Endothelial cell (in vitro differentiated cells): ENCODE measurements at regions not wholly inside any gene's neighbourhood (a gene's known extent, or its start where the extent isn't known, plus 50 kb on each side); places are given as distances from the start of the nearest gene placed in this dataset.

Experiments used
- DNase-seq: peaks from one replicate; pipeline ENCODE4 v3.0.0; 2021; ENCODE audit warnings: low spot score
- H3K27ac Mint-ChIP-seq: one replicate; pipeline ENCODE4 v1.8.0; 2021; ENCODE audit warnings: mixed read lengths, inconsistent platforms; ENCODE audit not compliant: unreplicated experiment
- H3K27me3 Mint-ChIP-seq: one replicate; pipeline ENCODE4 v1.8.0; 2021; ENCODE audit warnings: mild to moderate bottlenecking, moderate library complexity, mixed read lengths, inconsistent platforms; ENCODE audit not compliant: unreplicated experiment
- H3K36me3 Mint-ChIP-seq: one replicate; pipeline ENCODE4 v1.8.0; 2021; ENCODE audit warnings: mild to moderate bottlenecking, low read depth, mixed read lengths, inconsistent platforms; ENCODE audit not compliant: unreplicated experiment
- H3K4me1 Mint-ChIP-seq: one replicate; pipeline ENCODE4 v1.8.0; 2021; ENCODE audit warnings: mild to moderate bottlenecking, mixed read lengths, inconsistent platforms; ENCODE audit not compliant: unreplicated experiment
- H3K4me3 Mint-ChIP-seq: one replicate; pipeline ENCODE4 v1.8.0; 2021; ENCODE audit warnings: mild to moderate bottlenecking, mixed read lengths, inconsistent platforms; ENCODE audit not compliant: unreplicated experiment
- H3K9me3 Mint-ChIP-seq: one replicate; pipeline ENCODE4 v1.8.0; 2021; ENCODE audit warnings: mixed read lengths, inconsistent platforms; ENCODE audit not compliant: unreplicated experiment
- CTCF ChIP-seq: fragments of 200-600 bp; sonication (generic); IDR thresholded peaks from one replicate; pipeline ENCODE4 v1.5.0; 2021; ENCODE audit warnings: antibody characterized with exemption; ENCODE audit not compliant: unreplicated experiment

- DNase-seq, result no peak
- no peaks in the 10 kb centered on the region for H3K36me3 Mint-ChIP-seq
- H3K27me3 Mint-ChIP-seq, result no peaks in the 10 kb centered on the region
- H3K4me3 Mint-ChIP-seq, result no peak overlapping the region
- H3K27ac Mint-ChIP-seq, result no peak overlapping the region
- TF ChIP-seq CTCF, result no peak
- H3K4me1 Mint-ChIP-seq, result peaks cover 5% of the 10 kb centered on the region
- no peaks in the 10 kb centered on the region for H3K9me3 Mint-ChIP-seq
These were observed 1016.2 kb downstream of the NLGN4Y start for GRCh38 chrY:15540516-15540915.

GRCh38 chrY:15546177-15546754, 1021.9 kb downstream of the NLGN4Y start:
- DNase-seq, result no peak
- no peak for TF ChIP-seq CTCF
- Mint-ChIP-seq H3K4me3 (no peak overlapping the region), H3K4me1 (no peaks in the 10 kb centered on the region), H3K27ac (no peak overlapping the region), H3K36me3 (no peaks in the 10 kb centered on the region), H3K9me3 (no peaks in the 10 kb centered on the region), H3K27me3 (no peaks in the 10 kb centered on the region)

- Mint-ChIP-seq H3K4me3 (no peak overlapping the region), H3K27me3 (no peaks in the 10 kb centered on the region), H3K9me3 (no peaks in the 10 kb centered on the region), H3K4me1 (no peaks in the 10 kb centered on the region), H3K36me3 (no peaks in the 10 kb centered on the region), H3K27ac (no peak overlapping the region)
- TF ChIP-seq CTCF, result no peak
- no peak for DNase-seq
These were observed 1027.7 kb downstream of the NLGN4Y start for GRCh38 chrY:15552074-15552473.

DNA sequence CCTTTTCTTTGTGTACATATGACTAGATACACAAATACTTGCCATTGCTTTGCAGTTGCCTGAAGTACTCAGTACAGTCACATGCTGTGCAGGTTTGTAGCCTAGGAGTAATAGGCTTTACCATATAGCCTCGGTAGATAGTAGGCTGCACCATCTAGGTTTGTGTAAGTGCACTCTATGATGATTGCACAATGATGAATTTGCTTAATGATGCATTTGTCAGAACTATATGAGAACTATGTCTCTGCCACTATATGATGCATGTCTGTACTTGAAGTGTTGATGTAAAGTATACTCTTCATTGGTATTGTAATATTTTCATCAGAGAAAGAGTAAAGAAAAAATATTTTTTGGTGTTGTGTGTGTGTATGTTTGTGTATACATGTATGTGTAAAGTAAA, 1030.7 kb downstream of the NLGN4Y start:
- DNase-seq, result no peak
- Mint-ChIP-seq H3K27ac (no peak overlapping the region), H3K9me3 (no peaks in the 10 kb centered on the region), H3K4me1 (no peaks in the 10 kb centered on the region), H3K27me3 (no peaks in the 10 kb centered on the region), H3K36me3 (no peaks in the 10 kb centered on the region), H3K4me3 (no peak overlapping the region)
- TF ChIP-seq CTCF, result no peak

DNA sequence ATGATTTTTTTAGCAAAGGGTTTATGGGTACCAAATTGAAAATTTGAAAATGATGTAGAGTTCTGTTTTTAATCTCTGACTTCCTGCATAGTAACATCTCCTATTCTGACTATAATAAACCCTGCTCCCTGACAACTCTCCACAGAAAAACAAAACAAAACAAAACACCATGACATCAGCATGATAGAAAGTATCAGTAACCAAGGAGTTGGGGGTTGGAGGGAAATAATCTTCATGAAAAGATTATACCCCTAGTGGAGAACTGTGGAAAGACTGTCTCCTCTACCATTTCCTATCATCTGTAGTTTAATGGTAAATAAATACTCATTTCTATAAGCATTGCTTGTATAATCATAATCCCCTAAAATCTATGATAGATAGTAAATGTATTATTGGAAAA, 1034.8 kb downstream of the NLGN4Y start:
- no peak for TF ChIP-seq CTCF
- Mint-ChIP-seq H3K4me1 (no peaks in the 10 kb centered on the region), H3K27ac (no peak overlapping the region), H3K27me3 (no peaks in the 10 kb centered on the region), H3K36me3 (no peaks in the 10 kb centered on the region), H3K4me3 (no peak overlapping the region), H3K9me3 (no peaks in the 10 kb centered on the region)
- DNase-seq, result no peak
